Activated CD4-positive, alpha-beta T cell treated with anti-CD3 and anti-CD28 coated beads, Interleukin-2, amount 50 U/mL, for 48 hours (primary cell): ENCODE measurements at regions not wholly inside any gene's neighbourhood (a gene's known extent, or its start where the extent isn't known, plus 50 kb on each side); places are given as distances from the start of the nearest gene placed in this dataset.

ENCODE experiments used
- DNase-seq, 2 experiments: peaks; one replicate each; pipeline ENCODE4 v3.0.0-alpha.2; 2020

DNA sequence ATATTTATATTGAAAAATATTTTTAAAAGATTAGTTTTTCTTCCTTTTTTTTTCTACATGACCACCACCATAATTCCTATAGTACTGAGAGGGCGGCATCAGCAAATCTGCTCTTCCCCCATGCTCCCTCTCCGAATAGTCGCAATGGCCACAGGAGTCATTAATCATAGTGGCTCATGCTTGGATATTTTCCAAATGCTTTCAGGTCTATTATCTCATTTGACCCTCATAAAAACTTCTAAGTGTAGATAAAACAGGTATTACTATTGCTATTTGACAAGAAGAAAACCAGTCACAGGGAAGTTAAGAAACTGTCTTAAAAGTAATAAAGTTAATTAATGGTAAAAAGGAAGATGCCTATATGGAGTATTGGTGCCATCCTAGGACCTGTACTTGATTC is 440.7 kb downstream of the CMPK2 start:
- no peak for DNase-seq

DNA sequence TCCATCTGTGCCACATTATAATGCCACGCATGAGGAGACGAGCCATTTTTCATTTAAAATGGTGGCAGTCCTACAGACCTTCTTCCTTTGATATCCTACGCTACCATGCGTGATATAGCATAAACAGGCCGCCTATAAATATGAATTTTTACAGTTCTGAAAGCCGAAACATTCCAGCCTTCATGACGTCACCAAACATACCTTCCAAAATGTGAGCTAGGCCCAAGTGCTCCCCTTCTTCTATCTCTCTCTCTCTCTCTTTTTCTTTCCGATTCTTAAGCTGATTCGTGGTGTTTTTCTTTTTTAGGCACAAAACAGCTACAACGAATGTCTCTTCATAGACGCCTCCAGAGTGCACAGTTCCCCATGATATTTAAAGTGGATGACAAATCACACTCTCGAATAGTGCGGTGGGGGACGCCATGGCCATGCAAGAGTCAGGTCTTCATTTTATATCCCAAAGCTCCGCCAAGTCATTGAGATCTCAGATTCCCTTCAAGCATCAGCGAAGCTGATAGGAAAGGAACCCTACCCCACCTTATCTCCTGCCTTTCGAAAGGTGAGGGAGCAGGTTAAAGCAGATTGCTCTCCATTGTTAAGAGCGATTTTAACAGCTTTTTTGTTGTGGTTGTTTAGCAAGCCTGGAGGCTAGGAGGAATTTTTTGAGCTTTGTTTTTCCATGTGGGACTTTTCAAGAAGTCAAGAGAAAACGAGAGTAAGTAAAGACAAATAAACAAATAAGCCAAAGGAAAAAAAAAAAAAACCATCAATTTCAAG is 436.3 kb downstream of the CMPK2 start:
- DNase-seq: no peak

DNA sequence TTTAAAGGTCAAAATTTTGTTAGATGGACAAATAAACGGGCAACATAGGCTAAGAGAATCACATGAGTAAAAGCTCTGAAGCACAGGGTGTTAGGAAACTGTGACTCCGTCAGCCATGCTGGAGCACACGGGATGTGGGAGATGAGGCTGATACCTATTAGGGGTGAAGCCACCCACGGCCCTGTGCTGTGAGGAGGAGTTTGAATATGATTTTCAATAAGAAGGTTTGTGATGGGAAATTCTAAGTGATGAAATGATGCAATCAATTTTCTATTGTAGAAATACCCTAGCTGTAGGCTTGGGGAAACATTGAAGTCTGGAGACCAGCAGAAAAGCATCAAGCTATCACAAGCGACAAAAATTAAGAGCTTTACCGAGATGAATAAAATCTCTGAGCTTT is 431.3 kb downstream of the CMPK2 start:
- DNase-seq: no peak

DNA sequence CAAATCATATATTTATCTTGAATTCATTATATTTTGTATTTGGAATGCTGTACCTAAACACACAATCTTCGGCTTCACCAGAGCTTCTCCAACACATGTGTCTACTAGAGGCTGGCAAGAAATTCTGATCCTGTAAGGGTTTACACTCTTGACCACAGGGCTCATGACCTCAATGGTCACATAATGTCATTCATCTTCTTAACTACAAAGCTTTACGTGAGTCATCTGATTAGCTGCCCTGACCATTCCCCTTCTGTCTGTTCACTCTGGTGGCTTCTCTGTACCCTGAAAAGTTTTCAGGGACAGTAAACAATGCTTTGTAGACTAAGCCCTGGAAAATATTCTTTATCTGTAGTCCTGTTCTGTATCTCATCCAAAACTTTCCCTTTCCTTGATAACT is 423.9 kb downstream of the CMPK2 start:
- DNase-seq: no peak

DNA sequence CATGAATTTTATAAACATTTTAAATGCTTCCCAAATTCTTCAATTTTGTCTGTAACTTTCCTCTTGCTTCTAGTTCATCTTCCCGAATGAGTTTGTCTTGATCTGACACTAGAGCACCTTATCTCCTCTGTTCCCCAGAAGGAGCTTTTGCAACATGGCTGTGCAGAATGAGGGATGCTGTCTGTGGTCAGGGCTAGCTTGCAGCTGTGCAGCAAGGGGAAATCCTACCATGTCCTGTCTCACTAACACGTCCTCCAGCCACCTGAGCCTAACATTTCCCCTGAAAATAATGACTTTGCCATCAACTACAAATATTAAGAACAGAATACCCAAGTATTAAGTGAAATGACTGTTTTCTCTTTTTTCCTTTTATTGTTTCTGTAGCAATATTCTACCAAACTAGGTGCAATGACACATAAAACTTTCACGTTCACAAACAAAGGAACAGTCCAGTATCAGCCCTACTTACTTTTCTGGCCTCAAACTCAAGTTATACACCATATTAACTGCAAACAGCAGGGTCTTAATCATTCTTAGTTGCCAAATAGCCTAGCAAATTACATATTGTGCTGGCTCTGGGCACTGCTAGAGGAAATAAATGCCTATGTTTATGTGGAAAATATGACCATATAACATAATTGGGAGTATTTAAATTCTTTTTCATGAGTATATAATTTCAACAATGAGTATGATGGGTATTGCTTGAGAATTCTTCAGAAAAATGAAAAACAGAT is 423.3 kb downstream of the CMPK2 start:
- DNase-seq: no peak

DNA sequence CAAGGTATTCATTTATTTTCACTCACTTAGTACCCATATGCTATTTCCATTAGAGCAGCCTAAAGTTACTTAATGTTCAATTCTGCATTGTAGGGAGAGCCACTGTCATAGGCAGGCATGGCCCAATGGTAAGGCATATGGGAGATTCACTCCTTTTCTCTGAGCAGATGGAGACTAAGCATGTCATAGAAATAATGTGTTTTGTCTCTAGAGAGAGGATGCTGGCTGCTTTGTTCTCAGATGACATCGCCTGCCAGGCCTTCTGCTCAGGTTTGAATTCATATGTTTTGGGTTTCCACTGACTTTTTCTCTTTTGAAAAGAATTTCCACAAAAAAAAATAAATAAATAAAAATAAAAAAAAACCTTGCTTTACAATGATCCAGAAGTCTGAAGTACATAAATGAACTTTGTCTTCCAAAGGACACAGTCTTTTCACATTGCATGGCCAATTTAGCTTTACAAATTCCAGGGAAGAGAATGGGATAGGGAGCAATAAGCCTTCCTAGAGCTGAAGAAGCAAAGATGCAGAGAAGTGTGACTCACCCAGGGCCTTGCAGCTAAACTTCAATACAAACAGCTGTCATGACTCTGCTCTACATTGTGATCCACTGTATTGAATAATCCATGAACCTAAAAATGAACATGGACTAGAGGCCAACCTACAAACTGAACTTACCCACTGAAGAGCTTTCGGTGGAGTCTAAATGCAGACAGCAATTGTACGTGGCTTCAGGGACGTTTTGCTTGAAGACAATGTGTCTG is 422.5 kb downstream of the CMPK2 start:
- DNase-seq: no peak

DNA sequence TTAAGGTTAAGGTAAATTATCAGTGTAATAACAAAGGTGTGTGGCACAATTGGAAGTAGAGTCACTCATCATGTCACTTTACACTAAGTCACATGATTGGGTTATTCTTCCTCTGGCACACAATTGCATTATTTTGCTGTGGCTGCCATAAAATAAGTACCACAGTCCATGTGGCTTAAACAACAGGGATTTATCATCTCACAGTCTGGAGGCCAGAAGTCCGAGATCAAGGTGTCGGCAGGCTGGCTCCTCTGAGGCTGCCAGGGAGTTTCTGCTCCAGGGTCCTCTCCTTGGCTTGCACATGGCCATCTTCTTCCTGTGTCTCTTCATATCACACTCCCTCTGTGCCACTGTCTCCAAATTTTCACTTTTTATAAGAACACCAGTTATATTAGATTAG is 421.2 kb downstream of the CMPK2 start:
- DNase-seq: no peak

DNA sequence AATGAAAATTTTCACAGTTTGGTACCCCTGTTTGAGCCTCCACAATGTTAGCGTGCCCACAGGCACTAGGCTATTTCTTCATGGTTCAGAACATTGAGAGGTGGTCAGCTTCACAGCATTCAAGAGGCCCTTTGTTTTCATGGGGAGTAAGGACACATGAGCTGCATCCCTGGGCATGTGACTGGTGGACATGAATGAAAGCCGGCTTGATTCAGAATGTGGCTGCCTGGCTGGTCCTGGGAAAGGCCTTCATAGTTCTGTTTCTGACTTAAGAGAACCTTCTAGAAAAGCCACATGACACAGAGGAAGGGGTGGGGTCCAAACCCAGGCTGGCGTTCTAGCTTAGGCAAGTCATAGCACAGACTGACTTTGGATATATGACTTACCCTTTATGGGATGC is 420.6 kb downstream of the CMPK2 start:
- no peak for DNase-seq

DNA sequence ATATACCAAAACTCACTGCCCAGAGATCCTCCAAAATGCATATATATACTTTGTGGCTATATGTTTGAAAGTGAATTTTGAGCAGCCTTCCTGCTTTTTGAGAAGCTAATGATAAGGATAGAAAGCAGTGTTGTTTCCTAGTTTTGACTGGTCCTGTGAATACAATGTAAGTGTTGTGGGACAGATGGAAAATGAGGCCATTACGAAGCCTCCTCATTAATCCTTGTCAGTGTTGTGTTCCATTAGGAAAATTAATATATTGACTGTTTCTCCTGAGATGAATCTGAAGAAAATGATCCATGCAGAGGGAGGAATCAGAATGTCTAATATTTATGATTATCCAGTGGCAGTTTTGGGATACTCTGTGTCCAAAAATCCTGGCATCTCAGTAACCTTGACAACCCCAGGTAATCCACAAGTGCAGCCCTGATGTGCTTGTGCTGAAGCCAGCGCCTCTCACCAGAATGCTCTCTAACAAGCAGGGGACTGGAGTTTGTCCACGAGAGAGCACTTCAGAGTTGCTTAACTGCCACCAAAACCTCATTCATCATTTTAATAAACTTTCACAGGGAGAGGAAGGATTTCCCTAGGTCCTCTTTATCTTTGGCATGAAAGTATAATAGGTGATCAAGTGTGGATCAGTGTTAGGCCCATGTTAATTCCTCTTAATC is 418.6 kb downstream of the CMPK2 start:
- DNase-seq: no peak

DNA sequence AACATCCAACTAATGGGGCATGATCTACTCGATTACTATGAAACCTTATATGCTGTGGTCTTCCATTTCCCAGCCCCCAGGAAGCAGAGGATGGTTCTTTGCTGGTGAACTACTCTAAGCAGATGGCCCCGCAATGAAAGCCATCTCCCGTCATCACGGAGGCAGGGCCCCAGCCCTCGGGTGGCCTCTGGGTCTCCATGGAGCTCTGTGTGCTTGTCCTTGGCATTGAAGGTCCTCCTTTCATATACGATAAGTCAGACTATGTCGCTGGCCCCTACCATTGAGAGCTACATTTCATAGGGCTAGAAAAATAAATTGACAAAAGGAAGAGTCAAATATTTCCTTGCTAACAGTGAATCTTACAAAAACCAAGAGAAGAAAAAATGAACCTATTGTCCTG is 416.8 kb downstream of the CMPK2 start:
- DNase-seq: no peak

DNA sequence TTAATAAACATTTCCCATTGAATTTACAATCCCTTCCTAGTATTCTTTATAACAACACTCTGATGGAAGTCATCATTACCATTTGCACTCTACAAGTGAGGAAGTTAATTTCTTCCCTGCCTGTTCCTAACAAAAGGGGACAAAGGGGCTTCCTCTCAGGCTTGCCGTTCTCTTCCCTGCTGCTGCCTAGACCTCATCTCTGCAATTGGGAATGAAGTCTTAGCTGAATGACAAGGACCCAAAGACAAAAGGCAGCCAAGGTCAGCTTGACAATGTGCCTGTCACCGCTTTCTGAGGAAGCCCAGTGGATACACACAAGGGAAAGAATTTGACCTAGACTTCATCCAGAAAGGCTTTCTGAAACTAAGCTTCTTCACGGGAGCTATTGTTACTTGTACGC is 416.4 kb downstream of the CMPK2 start:
- DNase-seq: no peak

DNA sequence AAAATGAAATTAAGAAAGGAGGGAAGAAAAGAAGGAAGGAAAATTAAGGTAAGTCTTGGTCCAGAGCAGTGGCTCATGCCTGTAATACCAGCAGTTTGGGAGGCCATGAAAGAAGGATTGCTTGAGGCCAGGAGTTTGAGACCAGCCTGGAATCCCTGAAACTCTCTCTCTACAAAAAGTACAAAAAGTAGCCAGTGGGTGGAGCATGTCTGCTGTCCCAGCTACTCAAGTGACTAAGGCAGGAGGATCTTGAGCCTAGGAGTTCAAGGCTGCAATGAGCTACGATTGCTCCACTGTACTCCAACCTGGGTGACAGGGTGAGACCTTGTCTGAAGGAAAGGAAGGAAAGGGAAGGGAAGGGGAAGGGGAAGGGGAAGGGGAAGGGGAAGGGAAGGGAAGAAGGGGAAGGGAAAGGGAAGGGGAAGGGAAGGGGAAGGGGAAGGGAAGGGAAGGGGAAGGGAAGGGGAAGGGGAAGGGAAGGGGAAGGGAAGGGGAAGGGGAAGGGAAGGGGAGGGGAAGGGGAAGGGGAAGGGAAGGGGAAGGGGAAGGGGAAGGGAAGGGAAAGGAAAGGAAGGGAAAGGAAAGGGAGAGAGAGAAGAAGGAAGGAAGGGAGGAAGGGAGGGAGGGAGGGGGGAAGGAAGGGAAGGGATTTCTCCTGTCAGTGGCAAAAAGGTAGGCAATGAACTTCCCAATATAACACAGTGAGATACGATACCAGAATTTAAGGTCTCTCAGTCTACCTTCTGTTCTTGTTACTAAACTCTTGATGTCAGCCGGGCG is 412.8 kb downstream of the CMPK2 start:
- no peak for DNase-seq

DNA sequence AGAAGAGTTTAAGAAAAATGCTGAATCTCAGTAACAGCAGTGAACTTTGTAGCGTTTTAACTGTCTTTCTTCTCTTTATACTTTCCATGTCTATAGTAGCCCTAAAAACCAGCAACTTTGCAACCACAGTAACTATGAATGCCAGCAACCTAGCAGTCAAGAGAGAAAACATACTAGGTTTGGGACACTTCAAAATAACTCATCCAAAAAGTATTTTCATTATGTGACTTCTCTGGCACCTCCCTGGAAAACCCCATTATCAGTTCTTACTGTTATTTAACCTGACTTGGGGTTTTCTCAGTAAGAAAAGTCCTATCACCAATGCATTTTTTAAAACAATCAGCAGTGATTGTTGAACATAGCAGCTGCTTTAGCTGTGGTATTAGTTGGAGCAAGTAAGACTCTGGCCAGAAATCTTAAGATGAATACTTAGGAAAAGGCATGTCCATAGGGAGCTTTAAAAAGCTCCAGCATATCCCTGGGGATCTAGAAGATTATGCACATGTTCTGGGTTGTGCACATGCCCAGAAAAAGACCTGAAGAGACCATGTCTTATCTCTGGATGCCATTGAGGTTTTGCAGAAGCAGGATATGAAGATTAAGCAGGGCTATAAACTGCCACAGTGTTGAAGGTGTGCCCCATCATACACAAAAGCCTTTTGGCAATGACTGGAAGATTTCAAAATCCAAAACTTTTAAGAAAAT is 411.3 kb downstream of the CMPK2 start:
- no peak for DNase-seq

DNA sequence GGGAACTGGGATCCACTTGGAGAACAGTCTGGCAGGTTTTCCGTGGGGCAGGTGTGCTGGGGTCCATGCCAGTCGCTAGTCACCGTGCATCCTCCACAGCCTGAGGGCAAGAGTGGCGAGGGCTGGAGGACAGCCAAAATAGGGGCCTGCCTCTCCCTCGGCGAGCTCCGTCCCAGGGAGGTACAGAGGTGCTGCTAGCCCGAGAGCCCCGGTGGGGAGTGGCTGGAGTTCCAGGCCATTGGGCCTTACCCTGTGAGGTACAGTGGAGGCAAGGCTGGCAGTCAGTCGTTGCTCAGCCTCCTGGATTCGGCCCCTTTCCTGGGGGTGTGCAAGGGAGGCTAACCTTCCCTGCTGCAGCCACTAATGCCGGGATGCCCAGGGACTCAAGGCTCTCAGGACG is 406.6 kb downstream of the CMPK2 start:
- DNase-seq: no peak

DNA sequence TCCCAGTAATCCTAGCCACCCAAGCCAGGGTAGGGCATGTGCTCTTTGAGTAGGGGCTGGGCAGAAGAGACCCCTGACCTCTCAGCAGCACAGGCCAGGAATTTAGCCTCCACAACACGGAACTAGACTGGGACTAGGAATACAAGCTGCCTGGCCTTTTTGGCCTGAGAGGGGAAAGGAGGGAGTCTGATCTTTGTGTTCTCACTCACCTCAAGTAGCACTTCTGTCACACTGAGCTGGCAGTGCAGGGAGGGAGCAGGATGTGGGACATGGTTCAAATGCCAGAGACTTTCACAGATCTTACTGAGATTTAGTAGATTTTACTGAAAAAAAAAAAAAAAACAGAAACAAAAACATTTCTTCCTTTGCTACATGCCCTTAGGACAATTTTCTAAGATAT is 395.2 kb downstream of the CMPK2 start:
- DNase-seq: no peak

DNA sequence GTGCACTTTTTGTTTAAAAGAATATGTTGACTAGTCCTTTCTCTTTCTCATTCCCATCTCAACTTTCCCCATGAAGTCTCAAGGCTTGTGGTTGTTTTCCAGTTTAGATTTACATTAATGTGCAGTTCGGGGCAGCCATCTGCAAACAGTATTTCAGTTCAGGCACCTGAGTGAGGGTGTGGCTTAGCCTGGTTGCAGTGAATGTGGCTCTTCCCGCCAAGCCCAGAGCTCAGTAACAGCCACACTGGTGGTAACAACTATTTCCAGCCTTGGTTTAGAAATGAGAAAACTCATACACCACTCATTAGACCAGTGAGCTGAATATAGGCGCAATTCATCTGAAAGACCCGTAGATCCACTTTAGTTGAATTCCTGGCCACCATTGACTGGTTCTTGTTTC is 394.3 kb downstream of the CMPK2 start:
- DNase-seq: no peak

DNA sequence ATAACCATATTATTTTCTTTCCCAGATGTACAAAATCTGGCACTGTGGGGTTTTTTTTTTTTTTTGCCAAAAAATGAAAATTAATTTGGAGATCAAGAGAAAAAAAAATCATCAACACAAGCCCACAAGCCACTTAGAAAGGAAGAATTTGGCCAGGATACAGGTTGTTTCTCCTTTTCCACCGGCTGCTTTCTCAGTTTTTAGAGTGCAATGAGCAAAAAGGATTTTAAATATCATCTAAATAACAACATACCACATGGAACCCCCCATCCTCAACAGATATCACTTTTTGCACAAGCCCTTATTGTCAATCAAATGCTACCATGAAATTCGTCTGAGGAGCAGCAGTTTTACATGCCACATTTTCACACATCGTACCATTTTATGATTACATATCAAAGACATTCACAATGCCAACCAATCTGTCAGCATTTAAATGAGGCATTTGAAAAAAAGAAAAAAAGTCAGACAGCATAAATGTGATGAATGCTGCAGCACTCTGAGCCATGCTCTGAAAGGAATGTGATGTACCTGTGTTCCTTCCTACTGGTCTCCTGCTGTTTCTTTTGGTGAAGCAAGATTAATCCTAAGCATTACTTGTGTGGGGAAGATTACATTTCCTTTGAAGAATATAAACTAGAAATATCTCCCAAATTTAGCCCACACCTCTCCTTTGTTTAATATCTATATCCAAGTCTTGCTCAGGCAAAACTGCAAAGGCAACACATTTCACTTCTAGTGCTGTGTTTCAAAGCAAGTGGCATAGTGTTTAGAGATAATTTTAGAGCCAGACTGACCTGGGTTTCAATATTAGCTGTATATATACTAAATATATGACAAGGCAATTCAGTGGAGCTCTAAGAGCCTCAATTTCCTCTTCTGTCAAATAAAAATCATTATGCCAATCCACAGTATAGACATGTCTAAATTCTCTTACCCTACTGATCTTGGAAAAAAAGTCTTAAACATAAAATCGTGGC is 391.3 kb downstream of the CMPK2 start:
- no peak for DNase-seq

DNA sequence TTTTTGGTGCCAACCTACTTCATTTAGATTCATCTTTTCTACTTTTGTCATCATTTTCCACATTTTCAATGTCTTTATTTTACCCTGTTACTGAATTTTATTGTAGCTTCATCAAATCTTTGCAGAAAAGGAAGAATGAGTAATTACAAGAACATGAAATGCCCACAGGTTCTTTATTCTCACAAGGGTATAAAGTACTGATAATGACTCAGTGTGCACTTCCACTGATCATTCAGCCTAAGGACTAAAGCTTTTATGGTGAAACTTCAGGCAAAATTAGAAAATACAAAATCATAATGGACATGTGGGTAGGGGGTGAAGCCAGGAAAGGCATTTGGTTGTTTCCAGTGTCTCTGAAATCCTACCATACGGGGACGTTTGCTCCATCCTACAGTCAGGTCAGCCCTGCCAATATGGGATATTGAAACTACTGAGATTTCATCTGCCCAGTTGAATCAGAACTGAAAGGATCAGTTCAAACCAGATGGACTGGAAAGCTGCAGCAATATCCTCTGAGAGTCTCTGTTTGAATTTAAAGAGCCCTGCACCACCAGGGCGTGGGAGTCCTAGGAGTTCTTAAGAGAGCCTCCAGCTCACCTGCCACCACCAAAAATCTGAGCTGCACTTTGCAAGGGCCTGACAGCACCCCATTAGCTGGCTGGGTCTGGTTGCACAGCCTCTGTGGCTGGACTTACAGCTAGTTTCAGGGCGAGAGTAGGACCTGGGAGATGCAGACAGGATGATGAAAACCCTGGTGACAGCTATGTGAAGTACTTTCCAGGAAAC is 390.4 kb downstream of the CMPK2 start:
- no peak for DNase-seq

DNA sequence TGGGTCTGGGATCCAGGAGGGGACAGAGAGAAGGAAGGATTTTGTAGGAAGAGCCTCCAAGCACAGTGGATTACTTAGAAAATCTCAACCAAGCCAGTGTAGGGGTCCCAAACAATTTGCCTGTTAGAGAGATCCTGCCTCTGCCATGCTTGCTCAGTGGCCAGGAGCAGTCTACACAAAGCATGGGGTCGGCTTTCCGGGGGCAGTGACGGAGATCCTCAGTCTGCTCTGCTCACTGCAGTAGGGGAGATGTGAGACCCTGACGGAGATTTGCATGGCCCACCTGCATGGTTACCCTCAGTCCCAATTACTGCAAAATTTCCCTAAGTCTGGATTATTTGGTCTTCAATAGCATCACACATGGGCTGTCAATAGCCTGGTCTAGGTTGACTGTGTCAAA is 385.2 kb downstream of the CMPK2 start:
- DNase-seq: no peak

DNA sequence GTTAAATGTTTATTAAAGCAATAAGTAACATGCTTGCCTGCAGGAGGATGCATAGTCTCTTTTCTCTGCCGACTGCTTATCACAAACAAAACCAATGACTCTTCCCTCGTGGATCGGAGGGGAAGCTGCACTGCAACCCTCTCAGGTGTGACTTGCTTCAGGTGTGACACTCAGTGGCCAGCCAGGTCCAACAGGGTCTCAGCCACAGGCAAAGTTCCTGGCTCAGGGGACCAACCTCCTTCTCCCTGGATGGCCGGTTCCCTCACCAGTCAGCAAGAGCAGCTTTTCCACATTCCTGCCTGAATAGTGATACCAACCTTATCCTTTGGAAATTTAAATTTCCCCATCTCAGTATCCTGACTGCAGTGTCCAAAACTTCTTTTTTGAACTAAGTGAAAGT is 383.5 kb downstream of the CMPK2 start:
- DNase-seq: no peak
